ENCODE measurements at regions not wholly inside any gene's neighbourhood (a gene's known extent, or its start where the extent isn't known, plus 50 kb on each side); places are given as distances from the start of the nearest gene placed in this dataset.

- no peak overlapping the region for H3K27ac ChIP-seq (ENCODE audit: low read depth, low read length)
- H3K27me3 ChIP-seq (ENCODE audit: control insufficient read depth, insufficient read depth, low read length) = no peaks in the 10 kb centered on the region
- no peak for DNase-seq (ENCODE audit: low read depth, low spot score)
Measured at GRCh38 chr10:128398999-128399398, 272.8 kb upstream of the MKI67 start.

GRCh38 chr10:128400564-128400963 lies 274.3 kb upstream of the MKI67 start:
- ChIA-PET CTCF (no interaction called here), POLR2A (no interaction called here)
- TF ChIP-seq CTCF (IDR thresholded peaks at IDR 0.05; ENCODE audit: low read depth, low read length) = no peak
- DNase-seq (ENCODE audit: low read depth, low spot score) = no peak
- no peak overlapping the region for H3K4me3 ChIP-seq (ENCODE audit: low read depth, low read length)
- no peaks in the 10 kb centered on the region for H3K27me3 ChIP-seq (ENCODE audit: control insufficient read depth, insufficient read depth, low read length)
- no peak overlapping the region for H3K27ac ChIP-seq (ENCODE audit: low read depth, low read length)
- H3K9me3 ChIP-seq (ENCODE audit: control insufficient read depth, insufficient read depth, low read length) = peaks cover 70% of the 10 kb centered on the region

More at GRCh38 chr10:128398999-128399398, 272.8 kb upstream of the MKI67 start:
- ChIA-PET POLR2A (no interaction called here), CTCF (no interaction called here)
- TF ChIP-seq CTCF (IDR thresholded peaks at IDR 0.05; ENCODE audit: low read depth, low read length) = no peak
- no peak overlapping the region for H3K4me3 ChIP-seq (ENCODE audit: low read depth, low read length)
- peaks cover 63% of the 10 kb centered on the region for H3K9me3 ChIP-seq (ENCODE audit: control insufficient read depth, insufficient read depth, low read length)

GRCh38 chr10:128405450-128405849 lies 279.2 kb upstream of the MKI67 start:
- CTCF ChIA-PET = no interaction called here
- Histone ChIP-seq H3K27me3 (ENCODE audit: control insufficient read depth, insufficient read depth, low read length) (no peaks in the 10 kb centered on the region), H3K4me3 (ENCODE audit: low read depth, low read length) (no peak overlapping the region), H3K9me3 (ENCODE audit: control insufficient read depth, insufficient read depth, low read length) (peaks cover 39% of the 10 kb centered on the region), H3K27ac (ENCODE audit: low read depth, low read length) (no peak overlapping the region)
- no peak for TF ChIP-seq CTCF (IDR thresholded peaks at IDR 0.05; ENCODE audit: low read depth, low read length)
- no peak for DNase-seq (ENCODE audit: low read depth, low spot score)
- POLR2A ChIA-PET = no interaction called here

GRCh38 chr10:128411643-128412042 lies 285.4 kb upstream of the MKI67 start:
- no peak overlapping the region for H3K4me3 ChIP-seq (ENCODE audit: low read depth, low read length)
- no peak for DNase-seq (ENCODE audit: low read depth, low spot score)
- peaks cover 39% of the 10 kb centered on the region for H3K9me3 ChIP-seq (ENCODE audit: control insufficient read depth, insufficient read depth, low read length)
- no peaks in the 10 kb centered on the region for H3K27me3 ChIP-seq (ENCODE audit: control insufficient read depth, insufficient read depth, low read length)
- no peak for TF ChIP-seq CTCF (IDR thresholded peaks at IDR 0.05; ENCODE audit: low read depth, low read length)
- ChIA-PET POLR2A (no interaction called here), CTCF (no interaction called here)
- H3K27ac ChIP-seq (ENCODE audit: low read depth, low read length) = no peak overlapping the region

- no peak for TF ChIP-seq CTCF (IDR thresholded peaks at IDR 0.05; ENCODE audit: low read depth, low read length)
- DNase-seq (ENCODE audit: low read depth, low spot score) = no peak
- H3K9me3 ChIP-seq (ENCODE audit: control insufficient read depth, insufficient read depth, low read length) = peaks cover 51% of the 10 kb centered on the region
- H3K4me3 ChIP-seq (ENCODE audit: low read depth, low read length) = no peak overlapping the region
- ChIA-PET POLR2A (no interaction called here), CTCF (no interaction called here)
- no peaks in the 10 kb centered on the region for H3K27me3 ChIP-seq (ENCODE audit: control insufficient read depth, insufficient read depth, low read length)
- no peak overlapping the region for H3K27ac ChIP-seq (ENCODE audit: low read depth, low read length)
Measured at GRCh38 chr10:128414568-128414967, 288.3 kb upstream of the MKI67 start.
